HCT116 (cell line): ENCODE measurements at regions not wholly inside any gene's neighbourhood (a gene's known extent, or its start where the extent isn't known, plus 50 kb on each side); places are given as distances from the start of the nearest gene placed in this dataset.

Experiments
- ATAC-seq: fragments of 200-7000 bp; cut with Tn5 transposase; 2 replicates; pipeline ENCODE4 v1.9.1; 2020; ENCODE audit warnings: mild to moderate bottlenecking, moderate library complexity
- BruUV-seq: library from RNA; stranded (reverse); fragments of 400-500 nt; replicated peaks from 2 replicates; lab custom pipeline; 2021; lab: Mats Ljungman, UMichigan
- CTCF ChIA-PET: fragments of 300-600 bp; sonication (Branson Sonifier 250); formaldehyde crosslinking; loops from one replicate; lab custom pipeline; 2021; ENCODE audit warnings: antibody characterized with exemption; lab: Charles Lee
- POLR2A ChIA-PET: fragments of 300-600, 350-600 bp; sonication (Branson Sonifier 250); formaldehyde crosslinking; loops from one replicate; lab custom pipeline; 2021; ENCODE audit warnings: antibody characterized with exemption; lab: Charles Lee
- RAD21 ChIA-PET, 2 experiments: fragments of 300-600 bp; sonication (Branson Sonifier 250); formaldehyde crosslinking; loops; one replicate each; lab custom pipeline; 2023; ENCODE audit warnings: low total read pairs in 2 of 2; ENCODE audit not compliant: uncharacterized antibody in 2 of 2, unreplicated experiment in 2 of 2, low non-redundant PET in 1 of 2; lab: Charles Lee
- DNase-seq: peaks from one replicate; pipeline ENCODE4 v3.0.0-alpha.2; 2010; ENCODE audit warnings: low read depth, low spot score
- H2AFZ ChIP-seq: fragments of 200-600 bp; shearing (Covaris generic), sonication (generic); 2 replicates; pipeline ENCODE4 v1.6.1; 2017; ENCODE audit warnings: low read depth, mixed run types, mixed read lengths, antibody characterized with exemption, low read length; ENCODE audit not compliant: poor library complexity, severe bottlenecking
- H3K27ac ChIP-seq: 2 replicates; pipeline ENCODE4 v1.5.1; 2012; ENCODE audit warnings: low read depth, low read length
- H3K27me3 ChIP-seq: fragments of 200-600 bp; sonication (generic); 2 replicates; pipeline ENCODE4 v1.6.1; 2016; ENCODE audit warnings: mixed run types, low read length, mixed read lengths; ENCODE audit not compliant: insufficient read depth
- H3K36me3 ChIP-seq, 2 experiments: fragments of 200-500 bp in 1 of 2; fragments of 200-600 bp in 1 of 2; sonication (Bioruptor generic) in 1 of 2; sonication (generic) in 1 of 2; 2 replicates each; pipeline versions ENCODE4 v1.5.1 to v1.6.1; 2014 to 2016; ENCODE audit warnings: low read length in 2 of 2, inconsistent platforms in 1 of 2, mixed read lengths in 1 of 2, mixed run types in 1 of 2; ENCODE audit not compliant: insufficient read depth in 2 of 2, control insufficient read depth in 1 of 2
- H3K4me1 ChIP-seq, 2 experiments: fragments of 200-600 bp in 1 of 2; sonication (generic) in 1 of 2; 2 replicates each; pipeline versions ENCODE4 v1.5.1 to v1.6.1; 2012 to 2017; ENCODE audit warnings: low read length in 2 of 2, inconsistent platforms in 1 of 2, mild to moderate bottlenecking in 1 of 2, mixed read lengths in 1 of 2, mixed run types in 1 of 2, moderate library complexity in 1 of 2; ENCODE audit not compliant: insufficient read depth in 2 of 2, control insufficient read depth in 1 of 2
- H3K4me2 ChIP-seq: fragments of 200-600 bp; sonication (generic); 2 replicates; pipeline ENCODE4 v1.6.1; 2017; ENCODE audit warnings: mixed run types, low read length, mixed read lengths
- H3K4me3 ChIP-seq, 2 experiments: fragments of 200-600 bp in 1 of 2; sonication (generic) in 1 of 2; replicated peaks in 1 of 2; 2 replicates each; pipeline ENCODE4 v1.5.1; 2011 to 2016; ENCODE audit warnings: low read length in 2 of 2, control low read depth in 1 of 2, low read depth in 1 of 2, mild to moderate bottlenecking in 1 of 2, mixed read lengths in 1 of 2, mixed run types in 1 of 2
- H3K79me2 ChIP-seq: fragments of 200-600 bp; sonication (generic); 2 replicates; pipeline ENCODE4 v1.6.1; 2017; ENCODE audit warnings: mild to moderate bottlenecking, mixed run types, low read length, moderate library complexity, mixed read lengths; ENCODE audit not compliant: insufficient read depth
- H3K9ac ChIP-seq: fragments of 200-600 bp; sonication (generic); 2 replicates; pipeline ENCODE4 v1.6.1; 2016; ENCODE audit warnings: low read length, mixed read lengths
- H3K9me2 ChIP-seq: fragments of 200-600 bp; sonication (generic), shearing (Covaris generic); 2 replicates; pipeline ENCODE4 v1.6.1; 2017; ENCODE audit warnings: mixed run types, mild to moderate bottlenecking, moderate library complexity; ENCODE audit not compliant: insufficient read depth
- H3K9me3 ChIP-seq, 2 experiments: fragments of 200-500 bp in 1 of 2; fragments of 200-600 bp in 1 of 2; sonication (Bioruptor generic) in 1 of 2; sonication (generic) in 1 of 2; 2 replicates each; pipeline ENCODE4 v1.6.1; 2014 to 2017; ENCODE audit warnings: low read length in 2 of 2, mixed read lengths in 2 of 2, inconsistent platforms in 1 of 2, low read depth in 1 of 2, mild to moderate bottlenecking in 1 of 2, mixed run types in 1 of 2, moderate library complexity in 1 of 2; ENCODE audit not compliant: control insufficient read depth in 1 of 2, insufficient read depth in 1 of 2
- H4K20me1 ChIP-seq: fragments of 200-600 bp; sonication (generic), shearing (Covaris generic); 2 replicates; pipeline ENCODE4 v1.6.1; 2017; ENCODE audit warnings: mixed run types, mild to moderate bottlenecking, moderate library complexity; ENCODE audit not compliant: insufficient read depth
- CBX3 ChIP-seq: IDR thresholded peaks from 2 replicates; pipeline ENCODE4 v1.6.1; 2012; ENCODE audit warnings: low read depth
- ELF1 ChIP-seq: IDR thresholded peaks from 2 replicates; pipeline ENCODE4 v1.6.1; 2012; ENCODE audit warnings: low read depth, borderline replicate concordance
- EZH2 ChIP-seq: fragments of 200-600 bp; sonication (generic); IDR thresholded peaks from 2 replicates; pipeline ENCODE4 v1.6.1; 2017; ENCODE audit warnings: antibody characterized with exemption, mixed run types
- EZH2phosphoT487 ChIP-seq: fragments of 200-600 bp; IDR thresholded peaks from 2 replicates; pipeline ENCODE4 v1.6.1; 2018; ENCODE audit warnings: antibody characterized with exemption, borderline replicate concordance
- POLR2A ChIP-seq: IDR thresholded peaks from 2 replicates; pipeline ENCODE4 v1.7.0; 2011; ENCODE audit warnings: borderline replicate concordance; ENCODE audit not compliant: insufficient read depth, insufficient read length; ENCODE audit errors: extremely low read depth
- POLR2AphosphoS5 ChIP-seq: IDR thresholded peaks from 2 replicates; pipeline ENCODE4 v1.6.1; 2011; ENCODE audit warnings: mild to moderate bottlenecking, low read depth, low read length, moderate library complexity
- RAD21 ChIP-seq: IDR thresholded peaks from 2 replicates; pipeline ENCODE4 v1.6.1; 2012; ENCODE audit warnings: low read depth, mild to moderate bottlenecking
- SIN3A ChIP-seq: IDR thresholded peaks from 2 replicates; pipeline ENCODE4 v1.6.1; 2012; ENCODE audit warnings: low read depth
- SP1 ChIP-seq: IDR thresholded peaks from 2 replicates; pipeline ENCODE4 v1.6.1; 2012; ENCODE audit warnings: low read depth
- TCF7L2 ChIP-seq: IDR thresholded peaks from 2 replicates; pipeline ENCODE4 v1.7.0; 2011; ENCODE audit warnings: borderline replicate concordance, inconsistent platforms; ENCODE audit not compliant: insufficient read depth, insufficient read length; ENCODE audit errors: extremely low read depth
- ZNF274 ChIP-seq: fragments of 200-500 bp; sonication (Bioruptor generic); IDR thresholded peaks from 2 replicates; pipeline ENCODE4 v1.6.1; 2014; ENCODE audit warnings: mild to moderate bottlenecking, low read depth, low read length, inconsistent platforms
- intact Hi-C: fragments of 100-400 bp; cut with micrococcal nuclease; formaldehyde crosslinking; loops from 2 replicates; pipeline ENCODE4 v1.10.0; 2022
- TF ChIP-seq, protein P1 (sequence below), 3 experiments: fragments of 200-600 bp in 1 of 3; sonication (generic) in 1 of 3; IDR thresholded peaks in 2 of 3; conservative IDR thresholded peaks in 1 of 3; 2 replicates each; pipeline ENCODE4 v1.5.1; 2012 to 2017; ENCODE audit warnings: low read depth in 2 of 3, low read length in 2 of 3, antibody characterized with exemption in 1 of 3, borderline replicate concordance in 1 of 3, control low read depth in 1 of 3, mild to moderate bottlenecking in 1 of 3, mixed read lengths in 1 of 3, mixed run types in 1 of 3, moderate library complexity in 1 of 3; ENCODE audit not compliant: insufficient read depth in 1 of 3

DNA sequence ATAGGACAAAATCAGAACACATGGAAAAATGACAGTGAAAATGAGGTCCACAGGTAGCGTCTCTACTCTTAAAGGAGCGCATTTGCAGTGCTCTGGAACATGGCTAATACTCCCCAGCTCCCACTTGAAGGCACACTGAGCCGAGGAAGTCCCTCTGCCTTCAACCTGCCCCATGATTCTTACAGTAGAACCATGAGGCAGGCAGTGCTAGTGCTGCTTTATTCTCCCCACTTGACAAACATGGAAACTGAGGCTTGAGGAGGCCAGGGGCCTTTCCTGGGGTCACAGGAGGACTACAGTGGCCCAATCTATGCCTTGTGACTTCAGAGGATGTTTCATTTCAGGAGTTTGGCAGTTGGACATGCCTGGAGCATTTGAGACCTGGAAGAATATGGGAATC is 244.1 kb upstream of the MAF start:
- no peak overlapping the region for H3K9ac ChIP-seq
- no peak for ATAC-seq
- H3K9me2 ChIP-seq = no peaks in the 10 kb centered on the region
- H4K20me1 ChIP-seq = no peaks in the 10 kb centered on the region
- H3K36me3 ChIP-seq = no peaks in the 10 kb centered on the region
- ChIA-PET RAD21 (no interaction called here), POLR2A (no interaction called here), CTCF (no interaction called here)
- BruUV-seq = no TSS peak
- H2AFZ ChIP-seq = no peak overlapping the region
- H3K27me3 ChIP-seq = no peaks in the 10 kb centered on the region
- TF ChIP-seq POLR2AphosphoS5 = no peak
- no peak for TF ChIP-seq EZH2phosphoT487
- TF ChIP-seq SP1 = no peak
- TF ChIP-seq SIN3A = no peak
- TF ChIP-seq RAD21 = no peak
- no peak for TF ChIP-seq EZH2
- TF ChIP-seq POLR2A = no peak
- TF ChIP-seq, protein P1, sequence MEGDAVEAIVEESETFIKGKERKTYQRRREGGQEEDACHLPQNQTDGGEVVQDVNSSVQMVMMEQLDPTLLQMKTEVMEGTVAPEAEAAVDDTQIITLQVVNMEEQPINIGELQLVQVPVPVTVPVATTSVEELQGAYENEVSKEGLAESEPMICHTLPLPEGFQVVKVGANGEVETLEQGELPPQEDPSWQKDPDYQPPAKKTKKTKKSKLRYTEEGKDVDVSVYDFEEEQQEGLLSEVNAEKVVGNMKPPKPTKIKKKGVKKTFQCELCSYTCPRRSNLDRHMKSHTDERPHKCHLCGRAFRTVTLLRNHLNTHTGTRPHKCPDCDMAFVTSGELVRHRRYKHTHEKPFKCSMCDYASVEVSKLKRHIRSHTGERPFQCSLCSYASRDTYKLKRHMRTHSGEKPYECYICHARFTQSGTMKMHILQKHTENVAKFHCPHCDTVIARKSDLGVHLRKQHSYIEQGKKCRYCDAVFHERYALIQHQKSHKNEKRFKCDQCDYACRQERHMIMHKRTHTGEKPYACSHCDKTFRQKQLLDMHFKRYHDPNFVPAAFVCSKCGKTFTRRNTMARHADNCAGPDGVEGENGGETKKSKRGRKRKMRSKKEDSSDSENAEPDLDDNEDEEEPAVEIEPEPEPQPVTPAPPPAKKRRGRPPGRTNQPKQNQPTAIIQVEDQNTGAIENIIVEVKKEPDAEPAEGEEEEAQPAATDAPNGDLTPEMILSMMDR (IDR thresholded peaks at IDR 0.05 in 2 of 3, conservative IDR thresholded peaks at IDR 0.05 in 1 of 3; ENCODE audit: borderline replicate concordance in 1 of 3, insufficient read depth in 1 of 3, low read depth in 2 of 3, low read length in 2 of 3) = no peak
- TF ChIP-seq TCF7L2 = no peak
- TF ChIP-seq ELF1 = no peak
- no peak for TF ChIP-seq ZNF274
- TF ChIP-seq CBX3 = no peak
- H3K79me2 ChIP-seq = no peaks in the 10 kb centered on the region
- no peak for DNase-seq
- H3K27ac ChIP-seq = no peak overlapping the region
- no peak overlapping the region for H3K4me2 ChIP-seq
- no peak overlapping the region for H3K4me3 ChIP-seq
- H3K4me1 ChIP-seq = no peaks in the 10 kb centered on the region
- intact Hi-C loops = no loop called here
- H3K9me3 ChIP-seq = peaks cover 33 to 64% of the 10 kb centered on the region in 2 experiments; a peak in 2 of 4 replicates
